ENCODE measurements at regions not wholly inside any gene's neighbourhood (a gene's known extent, or its start where the extent isn't known, plus 50 kb on each side); places are given as distances from the start of the nearest gene placed in this dataset.

GRCh38 chr1:221011145-221011544, 131.9 kb downstream of the HLX start:
- DNase-seq (ENCODE audit: low spot score) = no peak
- no peaks in the 10 kb centered on the region for H3K9me3 ChIP-seq
- H3K27me3 ChIP-seq = no peaks in the 10 kb centered on the region
- H3K27ac ChIP-seq = no peak overlapping the region
- no peak overlapping the region for H3K4me3 ChIP-seq
- H3K4me1 ChIP-seq = peaks cover 0 to 24% of the 10 kb centered on the region in 2 donors
- no peaks in the 10 kb centered on the region for H3K36me3 ChIP-seq
- no peak for TF ChIP-seq CTCF (IDR thresholded peaks at IDR 0.05)

GRCh38 chr1:221012120-221012519, 132.9 kb downstream of the HLX start:
- Histone ChIP-seq H3K4me1 (peaks cover 0 to 24% of the 10 kb centered on the region in 2 donors), H3K36me3 (no peaks in the 10 kb centered on the region), H3K4me3 (no peak overlapping the region), H3K9me3 (no peaks in the 10 kb centered on the region), H3K27ac (no peak overlapping the region), H3K27me3 (no peaks in the 10 kb centered on the region)
- DNase-seq (ENCODE audit: low spot score) = no peak
- no peak for TF ChIP-seq CTCF (IDR thresholded peaks at IDR 0.05)

- no peak for TF ChIP-seq CTCF (IDR thresholded peaks at IDR 0.05)
- DNase-seq (ENCODE audit: low spot score) = no peak
Observed at GRCh38 chr1:221013691-221014660, 134.7 kb downstream of the HLX start.

GRCh38 chr1:221015159-221015790, 136.0 kb downstream of the HLX start:
- TF ChIP-seq CTCF (IDR thresholded peaks at IDR 0.05) = no peak

More at GRCh38 chr1:221013691-221014660, 134.7 kb downstream of the HLX start:
- Histone ChIP-seq H3K9me3 (no peaks in the 10 kb centered on the region), H3K27ac (no peak overlapping the region), H3K27me3 (no peaks in the 10 kb centered on the region), H3K4me3 (no peak overlapping the region), H3K36me3 (no peaks in the 10 kb centered on the region), H3K4me1 (peaks cover 0 to 24% of the 10 kb centered on the region in 2 donors)

GRCh38 chr1:221016751-221017150, 137.5 kb downstream of the HLX start:
- no peaks in the 10 kb centered on the region for H3K27me3 ChIP-seq
- no peak for TF ChIP-seq CTCF (IDR thresholded peaks at IDR 0.05)
- no peaks in the 10 kb centered on the region for H3K36me3 ChIP-seq
- DNase-seq (ENCODE audit: low spot score) = no peak
- H3K4me1 ChIP-seq = peaks cover 0 to 12% of the 10 kb centered on the region in 2 donors
- H3K27ac ChIP-seq = no peak overlapping the region
- no peak overlapping the region for H3K4me3 ChIP-seq
- no peaks in the 10 kb centered on the region for H3K9me3 ChIP-seq

More at GRCh38 chr1:221015159-221015790, 136.0 kb downstream of the HLX start:
- Histone ChIP-seq H3K4me1 (peaks cover 0 to 24% of the 10 kb centered on the region in 2 donors), H3K9me3 (no peaks in the 10 kb centered on the region), H3K36me3 (no peaks in the 10 kb centered on the region), H3K4me3 (no peak overlapping the region), H3K27me3 (no peaks in the 10 kb centered on the region), H3K27ac (no peak overlapping the region)
- DNase-seq (ENCODE audit: low spot score) = no peak
